Neural progenitor cell (in vitro differentiated cells): ENCODE measurements at regions not wholly inside any gene's neighbourhood (a gene's known extent, or its start where the extent isn't known, plus 50 kb on each side); places are given as distances from the start of the nearest gene placed in this dataset.

ENCODE experiments used
- EZH2 ChIP-seq: fragments of 200-600 bp; sonication (generic); IDR thresholded peaks from 2 replicates; pipeline ENCODE4 v1.6.1; 2017; ENCODE audit warnings: antibody characterized with exemption, mild to moderate bottlenecking, moderate library complexity
- TF ChIP-seq, protein P1 (sequence below): fragments of 200-600 bp; sonication (generic); IDR thresholded peaks from 2 replicates; pipeline ENCODE4 v1.5.1; 2017; ENCODE audit warnings: antibody characterized with exemption, mild to moderate bottlenecking

- TF ChIP-seq, protein P1, sequence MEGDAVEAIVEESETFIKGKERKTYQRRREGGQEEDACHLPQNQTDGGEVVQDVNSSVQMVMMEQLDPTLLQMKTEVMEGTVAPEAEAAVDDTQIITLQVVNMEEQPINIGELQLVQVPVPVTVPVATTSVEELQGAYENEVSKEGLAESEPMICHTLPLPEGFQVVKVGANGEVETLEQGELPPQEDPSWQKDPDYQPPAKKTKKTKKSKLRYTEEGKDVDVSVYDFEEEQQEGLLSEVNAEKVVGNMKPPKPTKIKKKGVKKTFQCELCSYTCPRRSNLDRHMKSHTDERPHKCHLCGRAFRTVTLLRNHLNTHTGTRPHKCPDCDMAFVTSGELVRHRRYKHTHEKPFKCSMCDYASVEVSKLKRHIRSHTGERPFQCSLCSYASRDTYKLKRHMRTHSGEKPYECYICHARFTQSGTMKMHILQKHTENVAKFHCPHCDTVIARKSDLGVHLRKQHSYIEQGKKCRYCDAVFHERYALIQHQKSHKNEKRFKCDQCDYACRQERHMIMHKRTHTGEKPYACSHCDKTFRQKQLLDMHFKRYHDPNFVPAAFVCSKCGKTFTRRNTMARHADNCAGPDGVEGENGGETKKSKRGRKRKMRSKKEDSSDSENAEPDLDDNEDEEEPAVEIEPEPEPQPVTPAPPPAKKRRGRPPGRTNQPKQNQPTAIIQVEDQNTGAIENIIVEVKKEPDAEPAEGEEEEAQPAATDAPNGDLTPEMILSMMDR: no peak
- no peak for TF ChIP-seq EZH2
Measured at GRCh38 chrX:142593361-142593862, 388.3 kb upstream of the MAGEC2 start.
